ENCODE measurements at regions not wholly inside any gene's neighbourhood (a gene's known extent, or its start where the extent isn't known, plus 50 kb on each side); places are given as distances from the start of the nearest gene placed in this dataset.
"Not testable (repeated sequence)": the region's sequence is repeated elsewhere in the genome, so short reads cannot be mapped to it uniquely, and the experiment has no call there.

DNA sequence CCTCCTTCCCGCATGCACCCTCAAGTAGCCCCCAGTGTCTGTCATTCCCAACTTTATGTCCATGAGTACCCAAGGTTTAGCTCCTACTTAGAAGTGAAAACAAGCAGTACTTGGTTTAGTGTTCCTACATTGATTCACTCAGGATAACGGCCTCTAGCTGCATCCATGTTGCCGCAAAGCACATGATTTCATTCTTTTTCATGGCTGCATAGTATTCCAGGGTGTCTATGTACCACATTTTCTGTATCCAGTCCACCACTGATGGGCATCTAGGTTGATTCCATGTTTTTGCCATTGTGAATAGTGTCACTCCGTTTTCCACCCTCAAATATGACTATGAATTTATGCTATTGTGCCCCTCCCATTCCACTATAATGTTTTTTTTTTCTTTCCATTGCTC, 130.5 kb upstream of the MXRA5 start:
- Mint-ChIP-seq H3K9me3 (peaks cover 0 to 7% (median 4%) of the 10 kb centered on the region in 3 donors), H3K27me3 (no peaks in the 10 kb centered on the region), H3K36me3 (peaks cover 1% of the 10 kb centered on the region), H3K27ac (no peak overlapping the region), H3K4me3 (peak overlapping the region in 1 of 4 donors; percentile 31), H3K4me1 (no peaks in the 10 kb centered on the region)

- not testable (repeated sequence) for H3K9me3 Mint-ChIP-seq, H3K27ac Mint-ChIP-seq, H3K36me3 Mint-ChIP-seq
These were observed 123.8 kb upstream of the MXRA5 start for GRCh38 chrX:3470211-3470679.

DNA sequence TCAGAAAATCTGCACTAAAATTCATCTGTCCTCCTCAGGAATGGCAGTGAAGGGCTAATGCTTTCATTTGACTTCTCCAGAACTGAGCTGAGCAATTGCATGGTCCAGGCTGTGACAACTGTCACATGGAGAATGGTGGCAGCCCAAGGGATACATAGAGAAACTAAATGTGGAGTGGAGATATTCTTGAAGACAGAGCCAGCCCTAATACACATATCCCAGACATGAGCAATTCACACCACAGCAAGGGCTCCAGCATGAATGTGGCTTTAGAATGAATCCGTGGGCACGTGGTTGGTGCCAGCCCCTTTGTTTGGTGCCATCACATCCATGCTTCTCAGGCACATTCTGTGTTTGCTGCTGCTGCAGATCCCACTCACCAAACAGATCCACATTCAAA, 121.6 kb upstream of the MXRA5 start:
- H3K36me3 Mint-ChIP-seq = no peaks in the 10 kb centered on the region
- no peak overlapping the region for H3K4me3 Mint-ChIP-seq
- H3K9me3 Mint-ChIP-seq = peaks cover 0 to 7% (median 3%) of the 10 kb centered on the region in 3 donors
- no peaks in the 10 kb centered on the region for H3K4me1 Mint-ChIP-seq
- no peak overlapping the region for H3K27ac Mint-ChIP-seq
- no peaks in the 10 kb centered on the region for H3K27me3 Mint-ChIP-seq

More at GRCh38 chrX:3470211-3470679, 123.8 kb upstream of the MXRA5 start:
- not testable (repeated sequence) for H3K4me1 Mint-ChIP-seq, H3K27me3 Mint-ChIP-seq, H3K4me3 Mint-ChIP-seq

DNA sequence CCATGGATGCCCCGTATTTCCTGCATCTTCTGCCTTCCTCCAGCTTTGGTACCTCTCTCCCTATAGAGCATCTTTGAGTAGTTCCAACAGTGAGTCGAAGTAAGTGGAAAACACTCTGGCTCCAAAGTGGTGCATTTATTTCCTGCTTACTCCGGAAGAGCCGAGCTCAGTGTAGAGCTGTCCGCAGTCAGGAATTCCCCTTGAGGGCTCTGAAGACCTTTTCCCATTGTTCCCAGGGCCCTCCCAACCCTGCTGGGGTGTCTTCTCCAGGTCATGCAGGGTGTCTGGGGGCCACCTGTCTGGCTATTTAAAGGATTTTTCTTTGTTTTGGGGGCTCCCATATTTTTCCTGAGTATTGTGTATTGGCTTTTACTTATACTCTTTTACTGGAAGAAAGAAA, 118.6 kb upstream of the MXRA5 start:
- no peaks in the 10 kb centered on the region for H3K4me1 Mint-ChIP-seq
- H3K36me3 Mint-ChIP-seq = no peaks in the 10 kb centered on the region
- H3K9me3 Mint-ChIP-seq = peaks cover 0 to 7% (median under 1%) of the 10 kb centered on the region in 3 donors
- no peak overlapping the region for H3K27ac Mint-ChIP-seq
- no peaks in the 10 kb centered on the region for H3K27me3 Mint-ChIP-seq
- no peak overlapping the region for H3K4me3 Mint-ChIP-seq

- no peak overlapping the region for H3K27ac Mint-ChIP-seq
- H3K4me1 Mint-ChIP-seq = no peaks in the 10 kb centered on the region
- H3K27me3 Mint-ChIP-seq = peaks cover 2% of the 10 kb centered on the region
- no peaks in the 10 kb centered on the region for H3K9me3 Mint-ChIP-seq
- no peak overlapping the region for H3K4me3 Mint-ChIP-seq
- H3K36me3 Mint-ChIP-seq = no peaks in the 10 kb centered on the region
These were observed 115.7 kb upstream of the MXRA5 start for GRCh38 chrX:3462166-3462508.

DNA sequence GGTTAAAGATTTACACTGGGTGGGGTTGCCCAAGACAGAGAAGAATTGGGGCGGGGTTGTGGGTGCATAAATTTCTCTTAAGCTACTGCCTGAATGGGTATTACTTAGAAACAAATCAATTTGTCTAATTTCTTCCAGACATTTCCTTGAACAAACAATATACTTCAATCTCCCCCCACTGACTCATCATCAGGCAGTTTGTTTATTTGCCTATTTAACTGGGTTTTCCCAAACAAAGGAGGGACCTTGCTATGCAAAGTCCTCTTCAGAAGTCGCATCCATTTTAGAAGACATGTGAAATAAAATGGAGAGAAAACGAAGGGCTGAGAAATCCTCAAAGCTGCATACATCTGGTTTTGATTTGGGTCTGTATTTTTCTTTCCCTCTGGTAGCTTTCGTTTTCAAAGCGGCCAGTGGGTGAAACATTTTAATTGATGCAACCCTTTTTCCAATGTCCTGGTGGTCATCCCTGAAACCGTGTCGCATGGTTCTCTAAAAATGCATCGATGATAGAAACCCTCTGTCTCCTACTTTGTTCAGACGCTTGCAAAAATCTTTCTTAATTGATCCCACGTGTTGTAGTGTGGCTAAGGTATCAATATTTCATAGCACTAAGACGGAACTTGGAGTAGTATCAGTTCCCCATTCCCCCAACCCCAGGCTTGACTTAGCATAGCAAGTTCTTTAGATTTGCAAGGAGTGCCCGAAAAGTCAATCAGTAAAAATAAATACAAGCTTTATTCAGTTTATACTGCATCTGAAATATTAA, 115.1 kb upstream of the MXRA5 start:
- Mint-ChIP-seq H3K4me3 (peak overlapping the region in 1 of 4 donors; percentile 23), H3K9me3 (no peaks in the 10 kb centered on the region), H3K27ac (no peak overlapping the region), H3K27me3 (peaks cover 2% of the 10 kb centered on the region), H3K36me3 (no peaks in the 10 kb centered on the region), H3K4me1 (no peaks in the 10 kb centered on the region)

- Mint-ChIP-seq H3K27ac (no peak overlapping the region), H3K4me3 (no peak overlapping the region), H3K27me3 (peaks cover 2% of the 10 kb centered on the region), H3K4me1 (no peaks in the 10 kb centered on the region), H3K9me3 (peaks cover 0 to 7% (median 2%) of the 10 kb centered on the region in 3 donors), H3K36me3 (no peaks in the 10 kb centered on the region)
These were observed 109.3 kb upstream of the MXRA5 start for GRCh38 chrX:3455796-3456195.

GRCh38 chrX:3451571-3451970, 105.1 kb upstream of the MXRA5 start:
- H3K4me3 Mint-ChIP-seq = no peak overlapping the region
- H3K9me3 Mint-ChIP-seq = peaks cover 0 to 7% (median 2%) of the 10 kb centered on the region in 3 donors
- H3K4me1 Mint-ChIP-seq = no peaks in the 10 kb centered on the region
- H3K36me3 Mint-ChIP-seq = no peaks in the 10 kb centered on the region
- H3K27ac Mint-ChIP-seq = no peak overlapping the region
- H3K27me3 Mint-ChIP-seq = no peaks in the 10 kb centered on the region

DNA sequence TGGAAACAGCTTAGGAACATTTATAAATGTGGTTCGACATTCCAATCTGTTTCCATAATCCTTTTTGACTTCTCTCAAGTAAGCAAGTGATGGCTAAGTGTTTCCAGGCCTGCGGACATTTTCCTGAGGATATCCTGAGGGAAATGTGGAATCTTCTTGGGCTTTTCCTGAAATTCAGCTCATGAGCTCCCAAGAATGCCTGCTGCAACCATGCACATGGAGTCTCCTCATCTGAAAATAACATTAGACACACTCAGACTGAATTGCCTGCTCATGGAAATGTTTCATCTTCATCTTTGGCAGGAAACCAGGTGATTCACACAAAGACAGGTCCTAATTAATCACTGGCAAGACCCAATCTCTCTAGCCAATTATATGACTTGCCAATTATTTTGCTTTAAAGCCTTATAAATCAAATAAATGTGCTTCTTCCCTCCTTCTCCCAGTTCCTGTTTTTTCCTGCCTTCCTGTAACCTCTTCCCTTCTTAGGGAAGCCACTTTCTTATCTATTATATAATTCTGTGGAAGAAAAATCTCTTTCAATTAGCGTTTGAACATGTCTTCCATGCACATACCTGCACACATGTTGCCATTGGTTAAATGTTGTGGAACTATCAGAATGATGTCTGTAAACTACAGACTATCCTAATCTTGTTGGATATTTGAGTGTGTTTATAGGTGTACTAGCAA, 104.6 kb upstream of the MXRA5 start:
- Mint-ChIP-seq H3K9me3 (peaks cover 0 to 7% (median 2%) of the 10 kb centered on the region in 3 donors), H3K36me3 (no peaks in the 10 kb centered on the region), H3K4me3 (no peak overlapping the region), H3K27ac (no peak overlapping the region), H3K4me1 (no peaks in the 10 kb centered on the region), H3K27me3 (no peaks in the 10 kb centered on the region)

- Mint-ChIP-seq H3K4me1 (no peaks in the 10 kb centered on the region), H3K27ac (no peak overlapping the region), H3K27me3 (no peaks in the 10 kb centered on the region), H3K36me3 (no peaks in the 10 kb centered on the region), H3K4me3 (no peak overlapping the region), H3K9me3 (peaks cover 0 to 1% (median 0%) of the 10 kb centered on the region in 3 donors)
These were observed 102.8 kb upstream of the MXRA5 start for GRCh38 chrX:3449287-3449686.

DNA sequence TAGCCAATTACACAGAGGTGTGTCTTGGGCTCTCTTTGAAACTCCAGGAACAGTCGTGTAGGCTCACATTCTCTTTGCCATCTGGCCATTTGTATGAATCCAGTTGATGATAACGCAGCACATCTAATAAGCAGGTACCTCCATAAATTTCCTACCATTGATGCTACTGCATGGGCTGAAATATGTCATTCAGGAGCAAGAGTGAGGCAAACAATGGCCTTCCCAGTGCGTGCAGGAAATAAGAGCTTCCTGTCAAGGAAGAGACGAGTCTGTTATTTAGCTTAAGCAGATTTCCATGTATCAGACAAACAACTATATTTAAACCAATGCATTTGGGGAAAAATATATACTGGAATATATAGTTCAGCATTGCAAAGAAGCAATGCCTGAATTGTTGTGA, 102.1 kb upstream of the MXRA5 start:
- Mint-ChIP-seq H3K27ac (no peak overlapping the region), H3K4me1 (no peaks in the 10 kb centered on the region), H3K4me3 (no peak overlapping the region), H3K27me3 (no peaks in the 10 kb centered on the region), H3K9me3 (no peaks in the 10 kb centered on the region), H3K36me3 (no peaks in the 10 kb centered on the region)

- no peak overlapping the region for H3K27ac Mint-ChIP-seq
- no peaks in the 10 kb centered on the region for H3K36me3 Mint-ChIP-seq
- no peaks in the 10 kb centered on the region for H3K9me3 Mint-ChIP-seq
- H3K4me3 Mint-ChIP-seq = no peak overlapping the region
- H3K27me3 Mint-ChIP-seq = no peaks in the 10 kb centered on the region
- H3K4me1 Mint-ChIP-seq = no peaks in the 10 kb centered on the region
These were observed 99.5 kb upstream of the MXRA5 start for GRCh38 chrX:3445806-3446490.

- H3K9me3 Mint-ChIP-seq = peaks cover 0 to 3% (median 0%) of the 10 kb centered on the region in 3 donors
- no peak overlapping the region for H3K27ac Mint-ChIP-seq
- no peaks in the 10 kb centered on the region for H3K27me3 Mint-ChIP-seq
- H3K36me3 Mint-ChIP-seq = no peaks in the 10 kb centered on the region
- no peak overlapping the region for H3K4me3 Mint-ChIP-seq
- no peaks in the 10 kb centered on the region for H3K4me1 Mint-ChIP-seq
These were observed 96.7 kb upstream of the MXRA5 start for GRCh38 chrX:3443184-3443583.

- Mint-ChIP-seq H3K27me3 (no peaks in the 10 kb centered on the region), H3K4me3 (no peak overlapping the region), H3K4me1 (no peaks in the 10 kb centered on the region), H3K36me3 (no peaks in the 10 kb centered on the region), H3K9me3 (peaks cover 0 to 3% (median 0%) of the 10 kb centered on the region in 3 donors), H3K27ac (no peak overlapping the region)
These were observed 96.2 kb upstream of the MXRA5 start for GRCh38 chrX:3442691-3443090.

DNA sequence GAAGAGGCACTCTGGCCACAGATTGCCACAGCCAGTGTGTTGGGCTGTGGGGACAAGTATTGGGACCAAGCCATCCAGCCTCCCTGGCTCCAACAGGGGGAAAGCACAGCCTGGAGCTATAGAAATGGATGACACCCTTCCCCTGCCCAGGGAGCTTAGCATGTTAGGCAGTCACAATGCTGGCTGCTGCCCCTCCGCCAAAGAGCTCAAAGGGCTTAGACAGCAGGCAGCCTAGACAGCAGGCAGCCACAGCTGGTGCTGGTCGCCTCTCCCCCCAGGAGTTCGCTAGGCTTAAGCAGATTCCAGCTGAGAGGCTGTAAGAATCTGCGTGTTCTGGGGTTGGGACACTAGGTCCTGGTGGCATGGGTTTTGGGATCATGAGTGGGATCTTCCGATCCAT, 94.5 kb upstream of the MXRA5 start:
- no peaks in the 10 kb centered on the region for H3K36me3 Mint-ChIP-seq
- H3K9me3 Mint-ChIP-seq = peaks cover 0 to 3% (median 0%) of the 10 kb centered on the region in 3 donors
- no peaks in the 10 kb centered on the region for H3K27me3 Mint-ChIP-seq

More for the DNA sequence above, 94.5 kb upstream of the MXRA5 start:
- H3K27ac Mint-ChIP-seq = no peak overlapping the region
- H3K4me3 Mint-ChIP-seq = no peak overlapping the region
- no peaks in the 10 kb centered on the region for H3K4me1 Mint-ChIP-seq
